Fibroblast of the aortic adventitia (primary cell): ENCODE measurements at regions not wholly inside any gene's neighbourhood (a gene's known extent, or its start where the extent isn't known, plus 50 kb on each side); places are given as distances from the start of the nearest gene placed in this dataset.

Experiments
- DNase-seq: peaks from one replicate; pipeline ENCODE4 v3.0.0-alpha.2; 2010; ENCODE audit warnings: low read depth
- H3K4me3 ChIP-seq: 2 replicates; pipeline ENCODE4 v1.5.1; 2011; ENCODE audit warnings: low read depth, mild to moderate bottlenecking, control low read depth, low read length, moderate library complexity
- TF ChIP-seq, protein P1 (sequence below): IDR thresholded peaks from 2 replicates; pipeline ENCODE4 v1.5.1; 2011; ENCODE audit warnings: mild to moderate bottlenecking, low read length, control low read depth, inconsistent platforms; ENCODE audit not compliant: insufficient read depth

DNA sequence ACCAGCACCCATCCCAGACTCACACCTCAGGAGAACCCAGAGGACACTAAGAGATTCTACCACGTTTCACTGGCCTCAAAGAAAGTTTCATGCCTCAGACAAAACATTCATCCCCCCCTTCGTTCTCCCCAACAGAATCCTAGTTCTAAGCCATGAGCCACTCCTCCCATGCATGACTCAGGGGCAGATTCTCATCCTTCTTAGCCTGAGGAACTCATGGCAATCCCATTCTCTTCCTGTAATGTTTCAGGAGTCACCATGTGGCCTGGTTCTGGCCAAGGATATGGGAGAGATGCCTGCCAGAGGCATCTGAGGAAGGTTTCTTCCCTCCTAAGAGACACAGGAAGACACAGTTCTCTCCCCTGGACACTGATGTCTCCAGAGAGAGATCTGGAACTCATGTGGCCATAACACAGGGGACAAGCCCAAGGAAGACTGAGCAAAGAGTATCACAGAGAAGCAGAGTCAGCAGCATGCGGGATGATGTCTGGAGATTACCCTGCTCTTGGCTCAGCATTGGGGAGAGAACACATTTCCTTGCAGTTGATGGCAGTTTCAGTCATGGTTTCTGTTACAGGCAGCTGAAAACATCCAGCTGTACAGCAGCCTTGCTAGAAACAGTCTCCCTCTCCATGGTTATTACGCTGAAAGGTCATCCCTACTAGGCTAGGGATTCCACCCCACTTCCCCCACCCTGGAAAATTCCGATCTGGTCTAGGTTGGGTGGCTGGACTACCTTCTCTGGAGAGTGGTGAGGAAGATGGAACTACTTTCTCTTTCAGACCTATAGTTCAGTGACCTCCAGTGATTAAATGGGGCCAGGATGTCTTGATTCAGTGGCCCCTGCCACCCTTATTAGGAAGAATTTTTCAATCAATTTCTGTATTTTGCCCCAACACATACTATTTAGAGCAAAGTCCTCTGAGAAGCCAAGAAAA lies 115.4 kb downstream of the ZNF608 start:
- no peak for DNase-seq
- H3K4me3 ChIP-seq, result no peak overlapping the region
- TF ChIP-seq, protein P1, sequence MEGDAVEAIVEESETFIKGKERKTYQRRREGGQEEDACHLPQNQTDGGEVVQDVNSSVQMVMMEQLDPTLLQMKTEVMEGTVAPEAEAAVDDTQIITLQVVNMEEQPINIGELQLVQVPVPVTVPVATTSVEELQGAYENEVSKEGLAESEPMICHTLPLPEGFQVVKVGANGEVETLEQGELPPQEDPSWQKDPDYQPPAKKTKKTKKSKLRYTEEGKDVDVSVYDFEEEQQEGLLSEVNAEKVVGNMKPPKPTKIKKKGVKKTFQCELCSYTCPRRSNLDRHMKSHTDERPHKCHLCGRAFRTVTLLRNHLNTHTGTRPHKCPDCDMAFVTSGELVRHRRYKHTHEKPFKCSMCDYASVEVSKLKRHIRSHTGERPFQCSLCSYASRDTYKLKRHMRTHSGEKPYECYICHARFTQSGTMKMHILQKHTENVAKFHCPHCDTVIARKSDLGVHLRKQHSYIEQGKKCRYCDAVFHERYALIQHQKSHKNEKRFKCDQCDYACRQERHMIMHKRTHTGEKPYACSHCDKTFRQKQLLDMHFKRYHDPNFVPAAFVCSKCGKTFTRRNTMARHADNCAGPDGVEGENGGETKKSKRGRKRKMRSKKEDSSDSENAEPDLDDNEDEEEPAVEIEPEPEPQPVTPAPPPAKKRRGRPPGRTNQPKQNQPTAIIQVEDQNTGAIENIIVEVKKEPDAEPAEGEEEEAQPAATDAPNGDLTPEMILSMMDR, result no peak

DNA sequence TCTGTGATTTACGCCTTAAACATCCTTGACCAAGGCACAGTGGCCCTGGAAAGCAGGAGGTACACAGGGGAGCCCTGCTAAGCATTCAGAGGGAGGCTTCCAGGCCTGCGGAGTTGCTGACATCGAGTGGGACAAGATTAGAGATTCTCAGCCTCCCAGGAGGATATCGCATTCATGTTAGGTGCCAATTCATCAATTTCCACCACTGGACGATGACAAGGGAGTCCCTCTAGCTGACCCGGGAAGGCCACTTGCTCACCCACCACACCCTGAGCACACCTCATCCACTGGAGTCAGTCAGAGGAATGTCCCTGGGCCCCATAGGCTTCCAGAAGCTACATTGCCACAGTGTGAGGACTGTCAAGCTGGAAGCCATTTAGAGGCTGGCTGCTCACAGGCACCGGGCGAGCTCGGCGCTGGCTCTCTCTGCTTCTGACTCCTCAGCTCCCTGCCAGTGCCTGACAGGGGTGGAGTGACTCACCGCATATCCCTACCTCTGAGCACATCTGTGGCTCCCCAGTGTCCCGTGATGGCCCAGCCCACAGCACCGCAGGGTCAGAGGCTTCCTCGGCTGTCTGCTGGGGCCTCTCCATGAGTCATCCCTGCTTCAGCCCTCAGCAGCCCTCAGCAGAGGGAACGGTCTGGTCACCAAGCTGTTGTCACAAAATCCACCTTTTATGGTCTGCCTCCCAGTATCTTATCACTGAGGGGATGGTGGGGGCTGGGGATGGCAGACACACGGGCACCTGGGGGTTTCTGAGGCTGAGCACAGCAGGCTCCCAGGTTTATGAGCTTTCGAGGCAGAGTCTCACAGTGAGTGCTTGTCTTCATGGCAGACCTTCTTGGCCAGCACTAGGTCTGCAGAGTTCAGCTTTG lies 117.5 kb downstream of the ZNF608 start:
- H3K4me3 ChIP-seq, result no peak overlapping the region
- TF ChIP-seq, protein P1, result no peak

DNA sequence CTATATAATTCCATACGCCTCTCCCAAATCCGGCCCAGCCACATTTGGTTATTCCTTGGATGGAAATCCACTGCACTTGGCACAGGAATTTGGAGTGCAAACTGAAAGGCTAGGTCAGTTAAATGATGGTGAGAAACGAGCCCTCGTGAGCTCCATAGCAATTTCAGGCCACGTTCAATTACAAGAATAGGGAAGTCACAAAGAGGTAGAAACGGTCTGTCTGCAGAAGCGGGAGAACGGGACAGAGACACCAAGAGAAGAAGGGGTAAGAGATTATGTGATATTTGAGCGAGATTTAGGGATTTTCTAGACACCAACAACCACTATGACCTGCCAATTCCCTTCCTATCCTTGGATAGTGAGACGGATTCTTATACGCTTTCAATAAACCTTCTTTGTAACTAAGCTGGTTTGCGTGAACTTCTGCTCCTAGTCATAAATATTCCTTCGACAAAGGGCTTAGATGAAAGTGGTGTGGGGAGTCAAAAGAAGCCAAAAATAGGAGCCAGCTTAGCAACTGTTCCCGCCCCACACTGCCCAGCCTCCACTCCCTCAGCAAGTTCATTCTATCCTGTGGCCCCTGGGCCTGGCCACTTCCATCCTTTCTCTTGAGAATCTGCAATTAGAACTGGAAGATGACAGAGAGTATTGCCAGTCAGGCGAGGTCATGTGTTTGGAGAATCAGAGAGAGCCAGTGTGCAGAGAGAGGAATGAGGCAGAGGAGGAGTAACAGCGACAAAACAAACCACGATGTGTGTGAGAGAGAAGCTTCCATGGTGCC lies 118.4 kb downstream of the ZNF608 start:
- no peak for DNase-seq
- TF ChIP-seq, protein P1, result no peak
- no peak overlapping the region for H3K4me3 ChIP-seq

More for the DNA sequence above, 117.5 kb downstream of the ZNF608 start:
- peak; percentile 72 for DNase-seq

DNA sequence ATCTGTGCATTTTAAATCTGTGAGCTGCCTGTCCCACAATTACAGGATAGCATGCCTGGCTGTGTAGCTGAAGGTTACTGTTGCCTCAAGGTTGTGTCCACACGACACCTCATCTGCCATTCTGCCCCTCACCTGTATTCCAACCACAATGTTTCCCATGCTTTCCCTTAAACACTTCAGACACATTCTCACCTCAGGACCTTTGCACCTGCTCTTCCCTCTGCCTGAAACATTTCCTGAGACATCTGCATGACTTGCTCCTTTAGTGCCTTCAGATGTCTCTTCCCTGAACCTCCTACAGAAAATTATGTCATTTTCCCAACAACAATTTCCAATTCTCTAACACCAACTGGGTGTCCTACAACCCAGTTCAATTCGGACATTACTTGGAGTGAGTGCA lies 120.4 kb downstream of the ZNF608 start:
- H3K4me3 ChIP-seq, result no peak overlapping the region
- TF ChIP-seq, protein P1, result no peak
- no peak for DNase-seq

DNA sequence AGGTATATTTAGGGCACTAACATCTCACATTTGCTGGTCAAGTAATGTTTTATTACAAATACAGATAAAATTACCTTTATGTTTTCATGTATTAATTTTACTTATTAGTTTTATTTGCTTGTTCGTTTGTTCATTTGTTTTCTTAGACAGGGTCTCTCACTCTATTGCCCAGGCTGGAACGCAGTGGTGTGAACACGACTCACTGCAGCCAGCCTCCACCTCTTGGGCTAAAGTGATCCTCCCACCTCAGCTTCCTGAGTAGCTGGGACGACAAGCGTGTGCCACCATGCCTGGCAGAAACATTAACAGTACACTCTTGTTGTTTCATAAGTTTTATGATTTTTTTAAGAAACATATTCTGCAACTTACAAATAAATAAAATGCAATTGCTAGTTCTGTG lies 123.2 kb downstream of the ZNF608 start:
- TF ChIP-seq, protein P1, result no peak
- no peak overlapping the region for H3K4me3 ChIP-seq
- DNase-seq, result no peak

DNA sequence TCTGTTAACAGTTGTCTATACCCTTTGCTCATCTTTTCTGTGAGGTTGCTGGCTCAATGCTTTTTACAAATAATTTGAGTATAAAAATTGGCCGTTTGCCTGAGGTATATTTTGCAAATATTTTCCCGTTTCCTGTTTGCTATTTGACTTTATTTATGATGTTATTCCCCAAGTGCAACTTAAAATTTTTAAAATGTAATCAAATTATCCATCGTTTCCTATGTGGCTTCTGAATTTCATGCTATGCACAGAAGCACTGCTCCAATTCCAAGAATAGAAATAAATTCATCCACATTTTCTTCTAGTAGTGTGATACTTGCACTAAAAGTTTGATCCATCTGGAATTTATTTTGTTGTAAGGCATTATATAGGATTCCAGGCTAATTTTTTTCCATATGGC lies 123.6 kb downstream of the ZNF608 start:
- DNase-seq, result no peak
- TF ChIP-seq, protein P1, result no peak

More for the DNA sequence above, 123.6 kb downstream of the ZNF608 start:
- no peak overlapping the region for H3K4me3 ChIP-seq
